ENCODE measurements at regions not wholly inside any gene's neighbourhood (a gene's known extent, or its start where the extent isn't known, plus 50 kb on each side); places are given as distances from the start of the nearest gene placed in this dataset.

DNA sequence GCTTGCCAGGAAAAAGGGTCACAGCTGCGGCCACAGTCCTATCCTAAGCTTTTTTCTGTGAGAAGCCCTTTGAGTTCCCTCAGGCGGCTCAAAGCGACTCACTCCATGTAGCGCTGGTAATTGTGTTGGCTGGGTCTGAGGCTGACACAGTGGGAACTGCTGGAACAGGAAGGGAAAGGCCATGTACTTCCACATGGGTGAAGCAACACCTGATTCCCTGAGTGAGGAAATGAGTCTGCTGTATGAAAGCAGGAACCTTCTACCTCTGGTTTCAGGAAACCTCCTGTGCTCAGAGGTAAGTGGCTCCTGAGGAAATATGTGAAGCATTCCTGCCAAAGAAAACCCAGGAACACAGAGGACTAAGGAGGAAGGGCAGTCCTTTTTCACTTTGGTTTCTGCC lies 734.6 kb upstream of the SORCS1 start:
- Histone ChIP-seq H3F3A (ENCODE audit: insufficient read depth, low read length, poor library complexity, severe bottlenecking) (no peaks in the 10 kb centered on the region), H3K9me3 (ENCODE audit: low read length) (no peaks in the 10 kb centered on the region), H4K20me1 (ENCODE audit: insufficient read depth) (no peaks in the 10 kb centered on the region), H3K27ac (ENCODE audit: low read length) (no peak overlapping the region), H3K36me3 (ENCODE audit: insufficient read depth, low read length) (no peaks in the 10 kb centered on the region), H3K4me3 (ENCODE audit: low read length) (no peak overlapping the region), H3K4me2 (ENCODE audit: low read length) (no peak overlapping the region), H2AFZ (ENCODE audit: low read depth, low read length) (no peak overlapping the region), H3K9me2 (ENCODE audit: insufficient read depth, low read length) (no peaks in the 10 kb centered on the region), H3K9ac (ENCODE audit: low read length) (no peak overlapping the region), H3K79me2 (replicated peaks; ENCODE audit: insufficient read depth, low read length) (no peaks in the 10 kb centered on the region), H3K27me3 (ENCODE audit: insufficient read depth, low read depth, low read length) (no peaks in the 10 kb centered on the region)
- TF ChIP-seq POLR2AphosphoS5 (IDR thresholded peaks at IDR 0.05) (no peak), EP300 (conservative IDR thresholded peaks at IDR 0.05; ENCODE audit: poor library complexity, severe bottlenecking) (no peak), EZH2 (IDR thresholded peaks at IDR 0.05; ENCODE audit: borderline replicate concordance, insufficient read depth, low read length, poor library complexity, severe bottlenecking) (no peak), TAF1 (IDR thresholded peaks at IDR 0.05; ENCODE audit: low read depth) (no peak), SMC3 (conservative IDR thresholded peaks at IDR 0.05; ENCODE audit: poor library complexity) (no peak), RAD21 (conservative IDR thresholded peaks at IDR 0.05) (no peak), MXI1 (conservative IDR thresholded peaks at IDR 0.05; ENCODE audit: poor library complexity, severe bottlenecking) (no peak)
- TF ChIP-seq, protein P1, sequence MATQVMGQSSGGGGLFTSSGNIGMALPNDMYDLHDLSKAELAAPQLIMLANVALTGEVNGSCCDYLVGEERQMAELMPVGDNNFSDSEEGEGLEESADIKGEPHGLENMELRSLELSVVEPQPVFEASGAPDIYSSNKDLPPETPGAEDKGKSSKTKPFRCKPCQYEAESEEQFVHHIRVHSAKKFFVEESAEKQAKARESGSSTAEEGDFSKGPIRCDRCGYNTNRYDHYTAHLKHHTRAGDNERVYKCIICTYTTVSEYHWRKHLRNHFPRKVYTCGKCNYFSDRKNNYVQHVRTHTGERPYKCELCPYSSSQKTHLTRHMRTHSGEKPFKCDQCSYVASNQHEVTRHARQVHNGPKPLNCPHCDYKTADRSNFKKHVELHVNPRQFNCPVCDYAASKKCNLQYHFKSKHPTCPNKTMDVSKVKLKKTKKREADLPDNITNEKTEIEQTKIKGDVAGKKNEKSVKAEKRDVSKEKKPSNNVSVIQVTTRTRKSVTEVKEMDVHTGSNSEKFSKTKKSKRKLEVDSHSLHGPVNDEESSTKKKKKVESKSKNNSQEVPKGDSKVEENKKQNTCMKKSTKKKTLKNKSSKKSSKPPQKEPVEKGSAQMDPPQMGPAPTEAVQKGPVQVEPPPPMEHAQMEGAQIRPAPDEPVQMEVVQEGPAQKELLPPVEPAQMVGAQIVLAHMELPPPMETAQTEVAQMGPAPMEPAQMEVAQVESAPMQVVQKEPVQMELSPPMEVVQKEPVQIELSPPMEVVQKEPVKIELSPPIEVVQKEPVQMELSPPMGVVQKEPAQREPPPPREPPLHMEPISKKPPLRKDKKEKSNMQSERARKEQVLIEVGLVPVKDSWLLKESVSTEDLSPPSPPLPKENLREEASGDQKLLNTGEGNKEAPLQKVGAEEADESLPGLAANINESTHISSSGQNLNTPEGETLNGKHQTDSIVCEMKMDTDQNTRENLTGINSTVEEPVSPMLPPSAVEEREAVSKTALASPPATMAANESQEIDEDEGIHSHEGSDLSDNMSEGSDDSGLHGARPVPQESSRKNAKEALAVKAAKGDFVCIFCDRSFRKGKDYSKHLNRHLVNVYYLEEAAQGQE (IDR thresholded peaks at IDR 0.05; ENCODE audit: borderline replicate concordance): no peak
- TF ChIP-seq, protein P2, sequence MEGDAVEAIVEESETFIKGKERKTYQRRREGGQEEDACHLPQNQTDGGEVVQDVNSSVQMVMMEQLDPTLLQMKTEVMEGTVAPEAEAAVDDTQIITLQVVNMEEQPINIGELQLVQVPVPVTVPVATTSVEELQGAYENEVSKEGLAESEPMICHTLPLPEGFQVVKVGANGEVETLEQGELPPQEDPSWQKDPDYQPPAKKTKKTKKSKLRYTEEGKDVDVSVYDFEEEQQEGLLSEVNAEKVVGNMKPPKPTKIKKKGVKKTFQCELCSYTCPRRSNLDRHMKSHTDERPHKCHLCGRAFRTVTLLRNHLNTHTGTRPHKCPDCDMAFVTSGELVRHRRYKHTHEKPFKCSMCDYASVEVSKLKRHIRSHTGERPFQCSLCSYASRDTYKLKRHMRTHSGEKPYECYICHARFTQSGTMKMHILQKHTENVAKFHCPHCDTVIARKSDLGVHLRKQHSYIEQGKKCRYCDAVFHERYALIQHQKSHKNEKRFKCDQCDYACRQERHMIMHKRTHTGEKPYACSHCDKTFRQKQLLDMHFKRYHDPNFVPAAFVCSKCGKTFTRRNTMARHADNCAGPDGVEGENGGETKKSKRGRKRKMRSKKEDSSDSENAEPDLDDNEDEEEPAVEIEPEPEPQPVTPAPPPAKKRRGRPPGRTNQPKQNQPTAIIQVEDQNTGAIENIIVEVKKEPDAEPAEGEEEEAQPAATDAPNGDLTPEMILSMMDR (IDR thresholded peaks at IDR 0.05; ENCODE audit: poor library complexity, severe bottlenecking): no peak

DNA sequence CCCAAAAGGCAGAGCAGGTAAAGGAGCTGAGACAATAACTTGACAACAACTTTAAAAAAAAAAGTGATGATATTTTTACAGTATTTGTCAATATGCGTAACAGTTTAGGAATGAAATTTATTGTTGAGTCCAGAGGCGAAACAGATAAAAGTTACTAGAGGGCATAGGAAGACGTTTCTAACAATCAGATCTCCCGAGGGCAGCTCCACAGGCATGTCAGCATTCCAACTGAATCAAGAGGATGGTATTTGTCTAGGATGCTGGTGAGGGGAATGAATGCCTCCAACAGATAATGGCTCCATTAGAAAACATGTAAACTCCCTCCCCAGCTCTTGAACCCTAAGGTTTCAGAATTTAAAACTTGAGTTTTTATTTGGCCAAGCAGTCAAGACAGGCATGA lies 733.9 kb upstream of the SORCS1 start:
- TF ChIP-seq, protein P1 (IDR thresholded peaks at IDR 0.05; ENCODE audit: borderline replicate concordance): no peak
- TF ChIP-seq TAF1 (IDR thresholded peaks at IDR 0.05; ENCODE audit: low read depth) (no peak), EZH2 (IDR thresholded peaks at IDR 0.05; ENCODE audit: borderline replicate concordance, insufficient read depth, low read length, poor library complexity, severe bottlenecking) (no peak), MXI1 (conservative IDR thresholded peaks at IDR 0.05; ENCODE audit: poor library complexity, severe bottlenecking) (no peak), RAD21 (conservative IDR thresholded peaks at IDR 0.05) (no peak), EP300 (conservative IDR thresholded peaks at IDR 0.05; ENCODE audit: poor library complexity, severe bottlenecking) (no peak), SMC3 (conservative IDR thresholded peaks at IDR 0.05; ENCODE audit: poor library complexity) (no peak), POLR2AphosphoS5 (IDR thresholded peaks at IDR 0.05) (no peak)
- TF ChIP-seq, protein P2 (IDR thresholded peaks at IDR 0.05; ENCODE audit: poor library complexity, severe bottlenecking): no peak
- Histone ChIP-seq H4K20me1 (ENCODE audit: insufficient read depth) (no peaks in the 10 kb centered on the region), H2AFZ (ENCODE audit: low read depth, low read length) (no peak overlapping the region), H3K9me2 (ENCODE audit: insufficient read depth, low read length) (no peaks in the 10 kb centered on the region), H3K9me3 (ENCODE audit: low read length) (no peaks in the 10 kb centered on the region), H3K27me3 (ENCODE audit: insufficient read depth, low read depth, low read length) (no peaks in the 10 kb centered on the region), H3F3A (ENCODE audit: insufficient read depth, low read length, poor library complexity, severe bottlenecking) (no peaks in the 10 kb centered on the region), H3K9ac (ENCODE audit: low read length) (no peak overlapping the region), H3K27ac (ENCODE audit: low read length) (no peak overlapping the region), H3K79me2 (replicated peaks; ENCODE audit: insufficient read depth, low read length) (no peaks in the 10 kb centered on the region), H3K36me3 (ENCODE audit: insufficient read depth, low read length) (no peaks in the 10 kb centered on the region), H3K4me3 (ENCODE audit: low read length) (no peak overlapping the region), H3K4me2 (ENCODE audit: low read length) (no peak overlapping the region)
